HG02973 (cell line): ENCODE measurements at regions not wholly inside any gene's neighbourhood (a gene's known extent, or its start where the extent isn't known, plus 50 kb on each side); places are given as distances from the start of the nearest gene placed in this dataset.

Experiments
- ATAC-seq: cut with Tn5 transposase; IDR thresholded peaks from one replicate; pipeline ENCODE4 v1.9.1; 2021; ENCODE audit warnings: moderate library complexity; ENCODE audit not compliant: unreplicated experiment

GRCh38 chr4:105092356-105092755 lies 54.3 kb upstream of the TET2 start:
- no peak for ATAC-seq

DNA sequence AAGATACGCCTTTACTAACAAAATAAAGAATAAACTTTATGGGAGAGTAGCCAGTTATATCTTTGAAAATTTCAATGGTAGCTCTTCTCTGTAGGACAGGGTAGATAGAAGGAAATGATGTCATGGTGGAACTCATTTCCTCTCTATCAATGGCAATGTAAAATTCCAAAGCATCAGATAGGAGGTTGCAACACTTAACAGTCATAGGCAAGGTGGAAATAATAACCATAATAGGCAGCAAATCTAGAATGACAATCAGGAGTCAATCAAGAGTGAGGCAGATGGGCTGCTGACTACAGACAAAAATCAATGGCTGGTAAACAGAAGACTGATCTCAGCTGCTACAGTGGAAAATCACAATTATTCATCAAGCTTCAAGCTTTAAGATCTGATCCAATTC lies 53.9 kb upstream of the TET2 start:
- no peak for ATAC-seq

- ATAC-seq: no peak
Measured at GRCh38 chr4:105093975-105094374, 52.7 kb upstream of the TET2 start.
